WTC11 (cell line): ENCODE measurements at regions not wholly inside any gene's neighbourhood (a gene's known extent, or its start where the extent isn't known, plus 50 kb on each side); places are given as distances from the start of the nearest gene placed in this dataset.

Experiments used
- ATAC-seq: fragments of 200-7000 bp; cut with Tn5 transposase; 2 replicates; pipeline ENCODE4 v1.10.0; 2021; ENCODE audit warnings: mild to moderate bottlenecking, moderate library complexity
- CTCF ChIA-PET: fragments of 300-600 bp; sonication (Branson Sonifier 250); formaldehyde crosslinking; loops from one replicate; lab custom pipeline; 2021; ENCODE audit warnings: antibody characterized with exemption; lab: Charles Lee
- POLR2A ChIA-PET: fragments of 350-600 bp; sonication (Branson Sonifier 250); formaldehyde crosslinking; loops from one replicate; lab custom pipeline; 2021; ENCODE audit warnings: antibody characterized with exemption; lab: Charles Lee
- DNase-seq: peaks from one replicate; pipeline ENCODE4 v3.0.0; 2021; ENCODE audit warnings: low spot score
- H3K27ac Mint-ChIP-seq: 2 replicates; pipeline ENCODE4 v1.8.0; 2021; ENCODE audit warnings: mixed read lengths
- H3K27me3 Mint-ChIP-seq: 2 replicates; pipeline ENCODE4 v1.8.0; 2021; ENCODE audit warnings: low read depth, mild to moderate bottlenecking, moderate library complexity, mixed read lengths
- H3K36me3 Mint-ChIP-seq: 2 replicates; pipeline ENCODE4 v1.8.0; 2021; ENCODE audit warnings: mixed read lengths
- H3K4me1 Mint-ChIP-seq: 2 replicates; pipeline ENCODE4 v1.8.0; 2022; ENCODE audit warnings: mixed read lengths
- H3K4me3 Mint-ChIP-seq: 2 replicates; pipeline ENCODE4 v1.8.0; 2021; ENCODE audit warnings: mild to moderate bottlenecking, moderate library complexity, mixed read lengths
- H3K9me3 Mint-ChIP-seq: 2 replicates; pipeline ENCODE4 v1.8.0; 2021; ENCODE audit warnings: mixed read lengths
- AR ChIP-seq: fragments of 250-450 bp; sonication (Bioruptor Pico); IDR thresholded peaks from 2 replicates; pipeline ENCODE4 v1.9.0; 2021; ENCODE audit warnings: mild to moderate bottlenecking
- CTCF ChIP-seq: fragments of 200-600 bp; IDR thresholded peaks from 2 replicates; pipeline ENCODE4 v1.8.0; 2022; ENCODE audit warnings: antibody characterized with exemption
- GABPB1 ChIP-seq: sonication (generic); formaldehyde crosslinking; IDR thresholded peaks from 2 replicates; pipeline ENCODE4 v1.8.1; 2023; ENCODE audit warnings: mild to moderate bottlenecking, missing genetic modification reagents
- GTF2I ChIP-seq: fragments of 250-450 bp; sonication (Bioruptor Pico); conservative IDR thresholded peaks from 2 replicates; pipeline ENCODE4 v1.4.0; 2021; ENCODE audit warnings: mild to moderate bottlenecking
- PRDM15 ChIP-seq: sonication (generic); formaldehyde crosslinking; IDR thresholded peaks from 2 replicates; pipeline ENCODE4 v1.8.0; 2022; ENCODE audit warnings: missing genetic modification reagents
- SOX15 ChIP-seq: fragments of 250-450 bp; sonication (Bioruptor Pico); IDR thresholded peaks from 2 replicates; pipeline ENCODE4 v1.9.0; 2021; ENCODE audit warnings: mild to moderate bottlenecking
- STAT6 ChIP-seq: sonication (generic); formaldehyde crosslinking; conservative IDR thresholded peaks from 2 replicates; pipeline ENCODE4 v1.8.1; 2023; ENCODE audit warnings: mild to moderate bottlenecking, low read depth, missing genetic modification reagents, moderate library complexity
- TEAD4 ChIP-seq: sonication (generic); formaldehyde crosslinking; IDR thresholded peaks from 2 replicates; pipeline ENCODE4 v1.8.0; 2022; ENCODE audit warnings: mild to moderate bottlenecking, missing genetic modification reagents
- USF2 ChIP-seq: sonication (generic); formaldehyde crosslinking; IDR thresholded peaks from 2 replicates; pipeline ENCODE4 v1.8.1; 2023; ENCODE audit warnings: mild to moderate bottlenecking, missing genetic modification reagents, moderate library complexity
- ZNF396 ChIP-seq: fragments of 250-450 bp; sonication (Bioruptor Pico); IDR thresholded peaks from 2 replicates; pipeline ENCODE4 v1.8.0; 2021; ENCODE audit warnings: mild to moderate bottlenecking, moderate library complexity, borderline replicate concordance
- ZNF532 ChIP-seq: fragments of 250-450 bp; sonication (Bioruptor Pico); IDR thresholded peaks from 2 replicates; pipeline ENCODE4 v1.9.0; 2021; ENCODE audit warnings: mild to moderate bottlenecking, borderline replicate concordance
- ZSCAN18 ChIP-seq: fragments of 250-450 bp; sonication (Bioruptor Pico); IDR thresholded peaks from 2 replicates; pipeline ENCODE4 v2.1.2; 2022; ENCODE audit warnings: mild to moderate bottlenecking, moderate library complexity

GRCh38 chr12:98059659-98060343, 455.6 kb upstream of the TMPO start:
- CTCF ChIA-PET: no interaction called here
- H3K4me3 Mint-ChIP-seq: no peak overlapping the region
- no peaks in the 10 kb centered on the region for H3K9me3 Mint-ChIP-seq
- no peak overlapping the region for H3K27ac Mint-ChIP-seq
- H3K36me3 Mint-ChIP-seq: no peaks in the 10 kb centered on the region
- ATAC-seq (no peak), DNase-seq (no peak)
- no peak for TF ChIP-seq GTF2I (CRISPR knock-in tag)
- POLR2A ChIA-PET: no interaction called here
- H3K4me1 Mint-ChIP-seq: peaks cover 17% of the 10 kb centered on the region
- no peaks in the 10 kb centered on the region; the same call in 1 of the 2 replicates for H3K27me3 Mint-ChIP-seq

- Mint-ChIP-seq H3K4me1 (peaks cover 13% of the 10 kb centered on the region), H3K27ac (no peak overlapping the region), H3K9me3 (no peaks in the 10 kb centered on the region), H3K36me3 (no peaks in the 10 kb centered on the region), H3K27me3 (no peaks in the 10 kb centered on the region), H3K4me3 (no peak overlapping the region)
- ChIA-PET POLR2A (no interaction called here), CTCF (no interaction called here)
- no peak for ATAC-seq
- TF ChIP-seq ZSCAN18 (CRISPR knock-in tag) (no peak), TEAD4 (CRISPR knock-in tag) (no peak), ZNF532 (CRISPR knock-in tag) (no peak), USF2 (no peak), PRDM15 (CRISPR knock-in tag) (no peak), CTCF (no peak), GABPB1 (CRISPR knock-in tag) (no peak), STAT6 (CRISPR knock-in tag) (no peak), SOX15 (no peak), ZNF396 (CRISPR knock-in tag) (no peak), AR (CRISPR knock-in tag) (no peak)
- DNase-seq: no peak
Observed at GRCh38 chr12:98060411-98060810, 455.0 kb upstream of the TMPO start.
